ENCODE measurements at regions not wholly inside any gene's neighbourhood (a gene's known extent, or its start where the extent isn't known, plus 50 kb on each side); places are given as distances from the start of the nearest gene placed in this dataset.
"Not testable (repeated sequence)": the region's sequence is repeated elsewhere in the genome, so short reads cannot be mapped to it uniquely, and the experiment has no call there.

DNA sequence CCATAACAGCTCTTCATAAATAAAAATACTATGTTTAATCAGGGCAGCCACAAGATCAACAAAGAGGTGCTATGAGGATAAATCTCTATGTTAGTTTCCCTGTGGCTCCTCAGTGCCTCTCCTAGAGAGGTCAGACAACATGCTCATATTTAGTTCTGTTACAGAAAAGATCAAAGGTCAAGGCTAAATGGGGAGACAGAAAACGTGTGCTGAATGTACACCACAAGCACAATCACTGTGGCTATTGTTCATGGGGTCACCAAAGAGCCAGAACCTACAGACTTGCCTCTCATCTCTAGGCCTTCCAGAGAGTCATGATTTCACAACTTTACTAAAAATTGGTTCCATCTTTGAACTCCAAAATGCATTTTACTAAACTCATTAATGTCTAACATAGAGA, 409.8 kb downstream of the HACE1 start (continued):
- TF ChIP-seq AFF4 (CRISPR knock-in tag; IDR thresholded peaks at IDR 0.05; ENCODE audit: borderline replicate concordance) (no peak), NR1H2 (CRISPR knock-in tag; IDR thresholded peaks at IDR 0.05) (no peak), FOXK1 (CRISPR knock-in tag; IDR thresholded peaks at IDR 0.05) (no peak), ATF1 (CRISPR knock-in tag; IDR thresholded peaks at IDR 0.05) (no peak), NR3C1 (CRISPR knock-in tag; conservative IDR thresholded peaks at IDR 0.05; ENCODE audit: low read depth) (no peak)
- TF ChIP-seq, protein P1, sequence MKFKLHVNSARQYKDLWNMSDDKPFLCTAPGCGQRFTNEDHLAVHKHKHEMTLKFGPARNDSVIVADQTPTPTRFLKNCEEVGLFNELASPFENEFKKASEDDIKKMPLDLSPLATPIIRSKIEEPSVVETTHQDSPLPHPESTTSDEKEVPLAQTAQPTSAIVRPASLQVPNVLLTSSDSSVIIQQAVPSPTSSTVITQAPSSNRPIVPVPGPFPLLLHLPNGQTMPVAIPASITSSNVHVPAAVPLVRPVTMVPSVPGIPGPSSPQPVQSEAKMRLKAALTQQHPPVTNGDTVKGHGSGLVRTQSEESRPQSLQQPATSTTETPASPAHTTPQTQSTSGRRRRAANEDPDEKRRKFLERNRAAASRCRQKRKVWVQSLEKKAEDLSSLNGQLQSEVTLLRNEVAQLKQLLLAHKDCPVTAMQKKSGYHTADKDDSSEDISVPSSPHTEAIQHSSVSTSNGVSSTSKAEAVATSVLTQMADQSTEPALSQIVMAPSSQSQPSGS (CRISPR knock-in tag; IDR thresholded peaks at IDR 0.05; ENCODE audit: borderline replicate concordance, low read depth) = no peak
- TF ChIP-seq, protein P2, sequence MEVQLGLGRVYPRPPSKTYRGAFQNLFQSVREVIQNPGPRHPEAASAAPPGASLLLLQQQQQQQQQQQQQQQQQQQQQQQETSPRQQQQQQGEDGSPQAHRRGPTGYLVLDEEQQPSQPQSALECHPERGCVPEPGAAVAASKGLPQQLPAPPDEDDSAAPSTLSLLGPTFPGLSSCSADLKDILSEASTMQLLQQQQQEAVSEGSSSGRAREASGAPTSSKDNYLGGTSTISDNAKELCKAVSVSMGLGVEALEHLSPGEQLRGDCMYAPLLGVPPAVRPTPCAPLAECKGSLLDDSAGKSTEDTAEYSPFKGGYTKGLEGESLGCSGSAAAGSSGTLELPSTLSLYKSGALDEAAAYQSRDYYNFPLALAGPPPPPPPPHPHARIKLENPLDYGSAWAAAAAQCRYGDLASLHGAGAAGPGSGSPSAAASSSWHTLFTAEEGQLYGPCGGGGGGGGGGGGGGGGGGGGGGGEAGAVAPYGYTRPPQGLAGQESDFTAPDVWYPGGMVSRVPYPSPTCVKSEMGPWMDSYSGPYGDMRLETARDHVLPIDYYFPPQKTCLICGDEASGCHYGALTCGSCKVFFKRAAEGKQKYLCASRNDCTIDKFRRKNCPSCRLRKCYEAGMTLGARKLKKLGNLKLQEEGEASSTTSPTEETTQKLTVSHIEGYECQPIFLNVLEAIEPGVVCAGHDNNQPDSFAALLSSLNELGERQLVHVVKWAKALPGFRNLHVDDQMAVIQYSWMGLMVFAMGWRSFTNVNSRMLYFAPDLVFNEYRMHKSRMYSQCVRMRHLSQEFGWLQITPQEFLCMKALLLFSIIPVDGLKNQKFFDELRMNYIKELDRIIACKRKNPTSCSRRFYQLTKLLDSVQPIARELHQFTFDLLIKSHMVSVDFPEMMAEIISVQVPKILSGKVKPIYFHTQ (CRISPR knock-in tag; IDR thresholded peaks at IDR 0.05) = no peak

DNA sequence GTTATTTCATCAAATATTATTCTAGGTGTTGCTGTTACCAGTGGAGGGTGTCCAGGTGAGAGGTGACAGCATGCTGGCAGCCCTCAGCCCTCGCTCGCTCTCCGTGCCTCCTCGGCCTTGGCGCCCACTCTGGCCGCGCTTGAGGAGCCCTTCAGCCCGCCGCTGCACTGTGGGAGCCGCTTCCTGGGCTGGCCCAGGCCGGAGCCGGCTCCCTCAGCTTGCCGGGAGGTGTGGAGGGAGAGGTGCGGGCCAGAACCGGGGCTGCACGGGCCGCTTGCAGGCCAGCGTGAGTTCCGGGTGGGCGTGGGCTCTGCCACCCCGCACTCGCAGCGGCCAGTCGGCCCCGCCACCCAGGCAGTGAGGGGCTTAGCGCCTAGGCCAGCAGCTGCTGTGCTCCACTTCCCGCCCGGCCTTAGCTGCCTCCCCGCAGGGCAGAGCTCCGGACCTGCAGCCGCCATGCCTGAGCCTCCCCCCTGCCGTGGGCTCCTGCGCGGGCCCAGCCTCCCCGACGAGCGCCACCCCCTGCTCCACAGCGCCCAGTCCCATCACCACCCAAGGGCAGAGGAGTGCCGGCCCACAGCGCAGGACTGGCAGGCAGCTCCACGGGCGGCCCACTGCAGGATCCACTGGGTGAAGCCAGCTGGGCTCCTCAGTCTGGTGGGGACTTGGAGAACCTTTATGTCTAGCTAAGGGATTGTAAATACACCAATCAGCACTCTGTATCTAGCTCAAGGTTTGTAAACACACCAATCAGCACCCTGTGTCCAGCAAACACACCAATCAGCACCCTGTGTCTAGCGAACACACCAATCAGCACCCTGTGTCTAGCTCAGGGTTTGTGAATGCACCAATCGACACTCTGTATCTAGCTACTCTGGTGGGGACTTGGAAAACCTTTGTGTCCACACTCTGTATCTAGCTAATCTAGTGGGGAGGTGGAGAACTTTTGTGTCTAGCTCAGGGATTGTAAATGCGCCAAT, 413.3 kb downstream of the HACE1 start:
- H3K27me3 Mint-ChIP-seq (ENCODE audit: low read depth); H3K27ac Mint-ChIP-seq; ATAC-seq; POLR2A ChIA-PET; DNase-seq (ENCODE audit: low spot score); H3K4me3 Mint-ChIP-seq; H3K36me3 Mint-ChIP-seq; H3K4me1 Mint-ChIP-seq: not testable (repeated sequence)
- CTCF ChIA-PET = interaction anchor here (0.8 kb wide), 1 partner anchor 80 kb away, joined by 3 read pairs; no protein-coding TSS in a partner anchor
- peaks cover 10% of the 10 kb centered on the region for H3K9me3 Mint-ChIP-seq
- TF ChIP-seq FOXP4 (CRISPR knock-in tag; IDR thresholded peaks at IDR 0.05) = 0 out of 2 replicates have a peak, but pooled peaks have one; percentile 32

GRCh38 chr6:104434519-104434918, 425.2 kb downstream of the HACE1 start:
- peaks cover 5% of the 10 kb centered on the region for H3K4me1 Mint-ChIP-seq
- no peak for TF ChIP-seq PREB (CRISPR knock-in tag; IDR thresholded peaks at IDR 0.05; ENCODE audit: borderline replicate concordance)
- peaks cover 5% of the 10 kb centered on the region for H3K9me3 Mint-ChIP-seq
- ChIA-PET CTCF (no interaction called here), POLR2A (no interaction called here)
- 0 out of 2 replicates have a peak overlapping the region, but pooled peaks have one; percentile 17 for H3K27ac Mint-ChIP-seq
- H3K27me3 Mint-ChIP-seq (ENCODE audit: low read depth) = no peaks in the 10 kb centered on the region
- H3K4me3 Mint-ChIP-seq = no peak overlapping the region
- no peaks in the 10 kb centered on the region for H3K36me3 Mint-ChIP-seq
- ATAC-seq (no peak), DNase-seq (ENCODE audit: low spot score) (no peak)

Measured in WTC11 (cell line).